ENCODE measurements at regions not wholly inside any gene's neighbourhood (a gene's known extent, or its start where the extent isn't known, plus 50 kb on each side); places are given as distances from the start of the nearest gene placed in this dataset.
"Not testable (repeated sequence)": the region's sequence is repeated elsewhere in the genome, so short reads cannot be mapped to it uniquely, and the experiment has no call there.

GRCh38 chr16:29355339-29356059, 51.0 kb downstream of the NPIPB11 start:
- not testable (repeated sequence) for DNase-seq (ENCODE audit: low read depth)

- DNase-seq (ENCODE audit: low read depth) = peak; percentile 3
Measured at GRCh38 chr16:29354449-29354848, 52.1 kb downstream of the NPIPB11 start.

GRCh38 chr16:29352617-29352999, 53.9 kb downstream of the NPIPB11 start:
- DNase-seq (ENCODE audit: low read depth) = peak; percentile 15

GRCh38 chr16:29351970-29352616, 54.4 kb downstream of the NPIPB11 start:
- DNase-seq (ENCODE audit: low read depth) = not testable (repeated sequence)

- not testable (repeated sequence) for DNase-seq (ENCODE audit: low read depth)
Measured at GRCh38 chr16:29351271-29351969, 55.1 kb downstream of the NPIPB11 start.

GRCh38 chr16:29349966-29350365, 56.5 kb downstream of the NPIPB11 start:
- peak; percentile 90 for DNase-seq (ENCODE audit: low read depth)

- not testable (repeated sequence) for DNase-seq (ENCODE audit: low read depth)
Measured at GRCh38 chr16:29348748-29349147, 57.8 kb downstream of the NPIPB11 start.

GRCh38 chr16:29348123-29348690, 58.3 kb downstream of the NPIPB11 start:
- peak; percentile 4 for DNase-seq (ENCODE audit: low read depth)

- not testable (repeated sequence) for DNase-seq (ENCODE audit: low read depth)
Measured at GRCh38 chr16:29346796-29347580, 59.5 kb downstream of the NPIPB11 start.

GRCh38 chr16:29346203-29346602, 60.3 kb downstream of the NPIPB11 start:
- DNase-seq (ENCODE audit: low read depth) = not testable (repeated sequence)

- not testable (repeated sequence) for DNase-seq (ENCODE audit: low read depth)
Measured at GRCh38 chr16:29342937-29343336, 63.6 kb downstream of the NPIPB11 start.

GRCh38 chr16:29340779-29341438, 65.6 kb downstream of the NPIPB11 start:
- peak; percentile 39 for DNase-seq (ENCODE audit: low read depth)

- DNase-seq (ENCODE audit: low read depth) = not testable (repeated sequence)
Measured at GRCh38 chr16:29340235-29340634, 66.3 kb downstream of the NPIPB11 start.

GRCh38 chr16:29338821-29339700, 67.5 kb downstream of the NPIPB11 start:
- not testable (repeated sequence) for DNase-seq (ENCODE audit: low read depth)

GRCh38 chr16:29337385-29337901, 69.1 kb downstream of the NPIPB11 start:
- DNase-seq (ENCODE audit: low read depth) = not testable (repeated sequence)

GRCh38 chr16:29335549-29335846, 71.0 kb downstream of the NPIPB11 start:
- DNase-seq (ENCODE audit: low read depth) = not testable (repeated sequence)

GRCh38 chr16:29334776-29335548, 71.5 kb downstream of the NPIPB11 start:
- not testable (repeated sequence) for DNase-seq (ENCODE audit: low read depth)

- DNase-seq (ENCODE audit: low read depth) = not testable (repeated sequence)
Measured at GRCh38 chr16:29333492-29334097, 72.9 kb downstream of the NPIPB11 start.

- DNase-seq (ENCODE audit: low read depth) = not testable (repeated sequence)
Measured at GRCh38 chr16:29330623-29331022, 75.9 kb downstream of the NPIPB11 start.
